AG04450 (cell line): ENCODE measurements at regions not wholly inside any gene's neighbourhood (a gene's known extent, or its start where the extent isn't known, plus 50 kb on each side); places are given as distances from the start of the nearest gene placed in this dataset.

Experiments
- CTCF ChIA-PET: fragments of 300-600, 350-600 bp; formaldehyde crosslinking; extraction: SDS; loops from one replicate; lab custom pipeline; 2022; ENCODE audit warnings: antibody characterized with exemption, inconsistent platforms; lab: Charles Lee
- POLR2A ChIA-PET: fragments of 350-600 bp; formaldehyde crosslinking; extraction: SDS; loops from one replicate; lab custom pipeline; 2021; ENCODE audit warnings: antibody characterized with exemption, inconsistent platforms; lab: Yijun Ruan, JAX
- DNase-seq: peaks from one replicate; pipeline ENCODE4 v3.0.0-alpha.2; 2011; ENCODE audit warnings: low read depth, low spot score
- H3K27ac ChIP-seq: one replicate; pipeline ENCODE4 v1.5.1; 2012; ENCODE audit warnings: low read depth, low read length, control low read depth
- H3K27me3 ChIP-seq: one replicate; pipeline ENCODE4 v1.6.0; 2012; ENCODE audit warnings: low read length; ENCODE audit not compliant: control insufficient read depth, insufficient read depth
- H3K4me3 ChIP-seq: 2 replicates; pipeline ENCODE4 v1.5.1; 2011; ENCODE audit warnings: mild to moderate bottlenecking, low read depth, low read length, control low read depth
- H3K9me3 ChIP-seq: 2 replicates; pipeline ENCODE4 v1.5.1; 2012; ENCODE audit warnings: low read length; ENCODE audit not compliant: control insufficient read depth, insufficient read depth
- TF ChIP-seq, protein P1 (sequence below): IDR thresholded peaks from 2 replicates; pipeline ENCODE4 v1.5.1; 2011; ENCODE audit warnings: low read depth, low read length, control low read depth, inconsistent platforms

DNA sequence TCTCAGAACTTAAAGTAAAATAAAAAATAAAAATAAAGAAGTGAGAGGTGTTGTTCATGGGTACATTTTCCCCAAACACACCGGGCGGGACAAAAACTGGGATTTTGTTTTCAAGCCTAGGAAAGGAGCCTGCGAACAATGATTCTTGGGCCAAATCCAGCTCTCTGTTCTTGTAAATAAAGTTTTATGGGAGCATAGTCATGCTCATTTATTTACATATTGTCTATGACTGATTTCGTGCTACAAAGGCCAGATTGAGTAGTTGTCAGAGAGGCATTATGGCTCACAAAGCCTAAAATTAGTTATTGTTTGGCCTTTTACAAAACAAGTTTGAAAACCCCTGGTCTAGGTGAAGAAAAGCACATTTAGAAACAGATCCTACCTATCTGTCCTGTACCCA is 821.0 kb upstream of the GRAMD2B start:
- POLR2A ChIA-PET, result no interaction called here
- TF ChIP-seq, protein P1, sequence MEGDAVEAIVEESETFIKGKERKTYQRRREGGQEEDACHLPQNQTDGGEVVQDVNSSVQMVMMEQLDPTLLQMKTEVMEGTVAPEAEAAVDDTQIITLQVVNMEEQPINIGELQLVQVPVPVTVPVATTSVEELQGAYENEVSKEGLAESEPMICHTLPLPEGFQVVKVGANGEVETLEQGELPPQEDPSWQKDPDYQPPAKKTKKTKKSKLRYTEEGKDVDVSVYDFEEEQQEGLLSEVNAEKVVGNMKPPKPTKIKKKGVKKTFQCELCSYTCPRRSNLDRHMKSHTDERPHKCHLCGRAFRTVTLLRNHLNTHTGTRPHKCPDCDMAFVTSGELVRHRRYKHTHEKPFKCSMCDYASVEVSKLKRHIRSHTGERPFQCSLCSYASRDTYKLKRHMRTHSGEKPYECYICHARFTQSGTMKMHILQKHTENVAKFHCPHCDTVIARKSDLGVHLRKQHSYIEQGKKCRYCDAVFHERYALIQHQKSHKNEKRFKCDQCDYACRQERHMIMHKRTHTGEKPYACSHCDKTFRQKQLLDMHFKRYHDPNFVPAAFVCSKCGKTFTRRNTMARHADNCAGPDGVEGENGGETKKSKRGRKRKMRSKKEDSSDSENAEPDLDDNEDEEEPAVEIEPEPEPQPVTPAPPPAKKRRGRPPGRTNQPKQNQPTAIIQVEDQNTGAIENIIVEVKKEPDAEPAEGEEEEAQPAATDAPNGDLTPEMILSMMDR, result no peak
- no peaks in the 10 kb centered on the region for H3K9me3 ChIP-seq
- H3K27me3 ChIP-seq, result no peaks in the 10 kb centered on the region
- no peak overlapping the region for H3K27ac ChIP-seq
- DNase-seq, result no peak
- CTCF ChIA-PET, result no interaction called here
- no peak overlapping the region for H3K4me3 ChIP-seq

DNA sequence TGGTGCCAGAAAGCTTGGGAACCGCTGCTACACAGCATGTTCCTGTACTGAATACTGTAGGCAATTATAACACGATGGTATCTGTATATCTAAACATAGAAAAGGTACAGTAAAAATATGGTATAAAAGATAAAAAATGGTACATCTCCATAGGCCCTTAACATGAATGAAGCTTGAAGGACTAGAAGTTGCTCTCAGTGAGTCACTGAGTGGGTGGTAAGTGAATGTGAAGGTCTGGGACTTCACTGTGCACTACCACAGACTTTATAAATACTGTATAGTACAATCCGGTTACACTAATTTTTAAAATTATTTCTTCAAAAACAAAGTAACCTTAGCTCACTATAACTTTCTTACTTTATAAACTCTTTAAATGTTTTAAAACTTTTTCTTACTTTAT is 819.9 kb upstream of the GRAMD2B start:
- no peak for DNase-seq
- ChIA-PET POLR2A (no interaction called here), CTCF (no interaction called here)
- TF ChIP-seq, protein P1, result no peak
- H3K9me3 ChIP-seq, result no peaks in the 10 kb centered on the region
- no peak overlapping the region for H3K27ac ChIP-seq
- H3K27me3 ChIP-seq, result no peaks in the 10 kb centered on the region
- H3K4me3 ChIP-seq, result no peak overlapping the region

DNA sequence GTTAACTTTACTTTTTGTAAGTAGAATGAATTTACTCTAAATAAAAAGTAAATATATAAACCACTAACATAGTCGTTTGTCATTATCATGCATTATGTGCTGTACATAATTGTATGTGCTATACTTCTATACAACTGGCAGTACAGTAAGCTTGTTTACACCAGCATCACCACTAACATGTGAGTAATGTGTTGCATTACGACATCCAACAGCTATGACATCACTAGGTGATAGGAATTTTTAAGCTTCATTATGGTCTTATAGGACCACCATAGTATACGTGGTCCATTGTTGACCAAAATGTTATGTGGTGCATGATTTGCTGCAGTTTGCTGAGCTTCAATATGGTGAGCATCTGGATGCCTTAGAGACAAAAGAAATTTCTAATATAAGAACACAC is 819.1 kb upstream of the GRAMD2B start:
- no peak overlapping the region for H3K4me3 ChIP-seq
- H3K27ac ChIP-seq, result no peak overlapping the region
- CTCF ChIA-PET, result interaction anchor here (1.3 kb wide), 1 partner anchor 10 kb away, joined by 4 read pairs; no protein-coding TSS in a partner anchor
- H3K9me3 ChIP-seq, result no peaks in the 10 kb centered on the region
- TF ChIP-seq, protein P1, result no peak
- H3K27me3 ChIP-seq, result no peaks in the 10 kb centered on the region
- no peak for DNase-seq
- POLR2A ChIA-PET, result no interaction called here

DNA sequence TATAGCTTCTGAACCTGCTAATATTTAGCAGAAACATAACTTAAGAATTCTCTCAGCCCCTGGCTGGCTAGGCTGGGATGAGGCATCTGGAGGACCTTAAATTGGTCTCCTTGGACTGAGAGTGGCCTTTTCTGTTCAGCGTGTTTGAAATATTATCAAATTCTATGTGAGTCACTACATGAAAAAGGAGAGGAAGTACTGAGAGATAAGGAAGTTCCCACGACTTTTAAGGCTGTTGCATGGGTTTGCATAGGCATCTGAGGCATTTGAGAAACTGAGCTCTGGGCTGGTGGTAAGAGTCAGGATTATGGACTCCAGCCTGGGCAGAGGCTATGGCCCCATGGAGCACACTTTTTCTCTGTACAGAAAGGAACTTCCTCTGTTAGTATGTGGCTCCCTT is 816.2 kb upstream of the GRAMD2B start:
- no peak for DNase-seq
- POLR2A ChIA-PET, result no interaction called here
- Histone ChIP-seq H3K27me3 (no peaks in the 10 kb centered on the region), H3K9me3 (no peaks in the 10 kb centered on the region), H3K4me3 (no peak overlapping the region), H3K27ac (no peak overlapping the region)
- TF ChIP-seq, protein P1, result no peak
- CTCF ChIA-PET, result no interaction called here

DNA sequence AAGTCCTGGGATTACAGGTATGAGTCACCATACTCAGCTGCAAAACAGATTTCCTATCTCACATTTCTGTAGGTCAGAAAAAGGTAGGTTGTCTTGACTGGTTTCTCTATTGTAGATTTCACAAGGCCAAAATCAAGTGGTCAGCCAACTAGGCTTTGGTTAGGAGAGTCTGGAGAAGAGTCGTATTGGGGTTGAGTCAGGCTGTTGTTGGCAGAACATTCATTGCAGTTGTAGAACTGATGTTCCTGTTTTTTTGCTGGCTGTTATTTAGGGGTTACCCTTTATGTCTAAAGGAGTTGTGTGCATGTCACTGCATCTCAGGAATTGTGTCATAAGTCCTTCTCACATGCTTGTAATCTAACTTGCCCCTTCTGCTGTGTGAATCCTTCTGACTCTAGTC is 814.2 kb upstream of the GRAMD2B start:
- H3K27ac ChIP-seq, result no peak overlapping the region

More for the DNA sequence above, 814.2 kb upstream of the GRAMD2B start:
- ChIA-PET CTCF (no interaction called here), POLR2A (no interaction called here)
- TF ChIP-seq, protein P1, result no peak
- DNase-seq, result no peak
- Histone ChIP-seq H3K27me3 (no peaks in the 10 kb centered on the region), H3K9me3 (no peaks in the 10 kb centered on the region), H3K4me3 (no peak overlapping the region)
